GM12878 (cell line): ENCODE measurements at regions not wholly inside any gene's neighbourhood (a gene's known extent, or its start where the extent isn't known, plus 50 kb on each side); places are given as distances from the start of the nearest gene placed in this dataset.

Experiments used
- BHLHE40 ChIP-seq, 2 experiments: fragments of 450-650 bp in 1 of 2; IDR thresholded peaks; 2 replicates each; pipeline ENCODE4 v1.6.1; 2011 to 2017; ENCODE audit warnings: low read depth in 2 of 2, borderline replicate concordance in 1 of 2, improper control_type of control experiment in 1 of 2, low read length in 1 of 2, mild to moderate bottlenecking in 1 of 2
- CEBPB ChIP-seq, 2 experiments: fragments of 150-350 bp in 1 of 2; IDR thresholded peaks; 2 replicates each; pipeline ENCODE4 v1.6.1; 2012 to 2014; ENCODE audit warnings: low read depth in 2 of 2, low read length in 2 of 2, borderline replicate concordance in 1 of 2, inconsistent platforms in 1 of 2
- ESRRA ChIP-seq: IDR thresholded peaks from 2 replicates; pipeline ENCODE4 v1.6.1; 2012; ENCODE audit warnings: mild to moderate bottlenecking, low read length, improper control_type of control experiment
- ETV6 ChIP-seq, 2 experiments: fragments of 450-650 bp in 1 of 2; IDR thresholded peaks in 1 of 2; conservative IDR thresholded peaks in 1 of 2; 2 replicates each; pipeline ENCODE4 v1.6.1; 2014; ENCODE audit warnings: antibody characterized with exemption in 1 of 2, borderline replicate concordance in 1 of 2, low read depth in 1 of 2, mild to moderate bottlenecking in 1 of 2, moderate library complexity in 1 of 2
- FOXM1 ChIP-seq: IDR thresholded peaks from 2 replicates; pipeline ENCODE4 v1.6.1; 2012; ENCODE audit warnings: low read depth, mild to moderate bottlenecking, inconsistent platforms, low read length, moderate library complexity
- JUND ChIP-seq: IDR thresholded peaks from 2 replicates; pipeline ENCODE4 v1.6.1; 2012; ENCODE audit warnings: low read depth, mild to moderate bottlenecking, low read length, improper control_type of control experiment, moderate library complexity
- POLR2A ChIP-seq: IDR thresholded peaks from 2 replicates; pipeline ENCODE4 v1.6.1; 2011; ENCODE audit warnings: low read depth, mild to moderate bottlenecking, low read length
- RAD51 ChIP-seq: fragments of 450-650 bp; IDR thresholded peaks from 2 replicates; pipeline ENCODE4 v1.6.1; 2016; ENCODE audit warnings: moderate library complexity, mild to moderate bottlenecking, inconsistent platforms
- TAF1 ChIP-seq: IDR thresholded peaks from 2 replicates; pipeline ENCODE4 v1.6.1; 2011; ENCODE audit warnings: mild to moderate bottlenecking, low read depth, low read length, borderline replicate concordance
- WRNIP1 ChIP-seq: IDR thresholded peaks from 2 replicates; pipeline ENCODE4 v1.6.1; 2011; ENCODE audit warnings: low read depth, low read length, improper control_type of control experiment, borderline replicate concordance
- TF ChIP-seq, protein P1 (sequence below): IDR thresholded peaks from 2 replicates; pipeline ENCODE4 v1.6.1; 2012; ENCODE audit warnings: mild to moderate bottlenecking, low read depth, low read length
- TF ChIP-seq, protein P2 (sequence below), 3 experiments: IDR thresholded peaks in 2 of 3; conservative IDR thresholded peaks in 1 of 3; 2 replicates each; pipeline ENCODE4 v1.5.1; 2011; ENCODE audit warnings: low read depth in 3 of 3, low read length in 3 of 3, mild to moderate bottlenecking in 3 of 3, control low read depth in 2 of 3, moderate library complexity in 2 of 3, inconsistent platforms in 1 of 3, mixed read lengths in 1 of 3; ENCODE audit not compliant: control insufficient read depth in 2 of 3, insufficient read depth in 1 of 3; ENCODE audit errors: extremely low read depth in 1 of 3
- TF ChIP-seq, protein P3 (sequence below): IDR thresholded peaks from 2 replicates; pipeline ENCODE4 v1.6.1; 2012; ENCODE audit warnings: low read depth, low read length, improper control_type of control experiment
- TF ChIP-seq, protein P4 (sequence below): fragments of 450-650 bp; IDR thresholded peaks from 2 replicates; pipeline ENCODE4 v1.6.1; 2017; ENCODE audit warnings: mild to moderate bottlenecking

DNA sequence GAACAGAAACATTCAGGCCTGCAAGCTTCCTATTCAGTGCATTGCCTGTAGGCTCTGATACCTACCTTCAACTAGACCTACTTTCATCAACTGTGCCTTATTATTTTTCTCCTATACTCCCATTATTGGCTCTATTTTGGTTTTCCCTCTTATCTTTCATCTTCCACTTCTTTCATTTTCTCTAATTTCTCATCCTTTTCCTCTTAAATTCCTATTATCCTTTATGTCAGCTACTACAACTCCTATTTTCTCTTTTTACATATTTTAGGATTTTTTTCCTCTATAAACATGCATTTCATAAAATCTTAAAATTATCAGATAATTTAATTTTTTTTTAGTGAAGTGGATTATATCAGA lies 61.6 kb upstream of the PRDM8 start:
- TF ChIP-seq ETV6 (conservative IDR thresholded peaks at IDR 0.05 in 1 of 2, IDR thresholded peaks at IDR 0.05 in 1 of 2; ENCODE audit: borderline replicate concordance in 1 of 2, low read depth in 1 of 2) (no peak), TAF1 (no peak), POLR2A (no peak), CEBPB (IDR thresholded peaks at IDR 0.05; ENCODE audit: borderline replicate concordance in 1 of 2, low read depth in 2 of 2, low read length in 2 of 2) (no peak), FOXM1 (no peak), WRNIP1 (no peak), RAD51 (no peak), JUND (no peak), ESRRA (no peak), BHLHE40 (IDR thresholded peaks at IDR 0.05; ENCODE audit: borderline replicate concordance in 1 of 2, low read depth in 2 of 2, low read length in 1 of 2) (no peak)
- TF ChIP-seq, protein P1, sequence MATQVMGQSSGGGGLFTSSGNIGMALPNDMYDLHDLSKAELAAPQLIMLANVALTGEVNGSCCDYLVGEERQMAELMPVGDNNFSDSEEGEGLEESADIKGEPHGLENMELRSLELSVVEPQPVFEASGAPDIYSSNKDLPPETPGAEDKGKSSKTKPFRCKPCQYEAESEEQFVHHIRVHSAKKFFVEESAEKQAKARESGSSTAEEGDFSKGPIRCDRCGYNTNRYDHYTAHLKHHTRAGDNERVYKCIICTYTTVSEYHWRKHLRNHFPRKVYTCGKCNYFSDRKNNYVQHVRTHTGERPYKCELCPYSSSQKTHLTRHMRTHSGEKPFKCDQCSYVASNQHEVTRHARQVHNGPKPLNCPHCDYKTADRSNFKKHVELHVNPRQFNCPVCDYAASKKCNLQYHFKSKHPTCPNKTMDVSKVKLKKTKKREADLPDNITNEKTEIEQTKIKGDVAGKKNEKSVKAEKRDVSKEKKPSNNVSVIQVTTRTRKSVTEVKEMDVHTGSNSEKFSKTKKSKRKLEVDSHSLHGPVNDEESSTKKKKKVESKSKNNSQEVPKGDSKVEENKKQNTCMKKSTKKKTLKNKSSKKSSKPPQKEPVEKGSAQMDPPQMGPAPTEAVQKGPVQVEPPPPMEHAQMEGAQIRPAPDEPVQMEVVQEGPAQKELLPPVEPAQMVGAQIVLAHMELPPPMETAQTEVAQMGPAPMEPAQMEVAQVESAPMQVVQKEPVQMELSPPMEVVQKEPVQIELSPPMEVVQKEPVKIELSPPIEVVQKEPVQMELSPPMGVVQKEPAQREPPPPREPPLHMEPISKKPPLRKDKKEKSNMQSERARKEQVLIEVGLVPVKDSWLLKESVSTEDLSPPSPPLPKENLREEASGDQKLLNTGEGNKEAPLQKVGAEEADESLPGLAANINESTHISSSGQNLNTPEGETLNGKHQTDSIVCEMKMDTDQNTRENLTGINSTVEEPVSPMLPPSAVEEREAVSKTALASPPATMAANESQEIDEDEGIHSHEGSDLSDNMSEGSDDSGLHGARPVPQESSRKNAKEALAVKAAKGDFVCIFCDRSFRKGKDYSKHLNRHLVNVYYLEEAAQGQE = no peak
- TF ChIP-seq, protein P2, sequence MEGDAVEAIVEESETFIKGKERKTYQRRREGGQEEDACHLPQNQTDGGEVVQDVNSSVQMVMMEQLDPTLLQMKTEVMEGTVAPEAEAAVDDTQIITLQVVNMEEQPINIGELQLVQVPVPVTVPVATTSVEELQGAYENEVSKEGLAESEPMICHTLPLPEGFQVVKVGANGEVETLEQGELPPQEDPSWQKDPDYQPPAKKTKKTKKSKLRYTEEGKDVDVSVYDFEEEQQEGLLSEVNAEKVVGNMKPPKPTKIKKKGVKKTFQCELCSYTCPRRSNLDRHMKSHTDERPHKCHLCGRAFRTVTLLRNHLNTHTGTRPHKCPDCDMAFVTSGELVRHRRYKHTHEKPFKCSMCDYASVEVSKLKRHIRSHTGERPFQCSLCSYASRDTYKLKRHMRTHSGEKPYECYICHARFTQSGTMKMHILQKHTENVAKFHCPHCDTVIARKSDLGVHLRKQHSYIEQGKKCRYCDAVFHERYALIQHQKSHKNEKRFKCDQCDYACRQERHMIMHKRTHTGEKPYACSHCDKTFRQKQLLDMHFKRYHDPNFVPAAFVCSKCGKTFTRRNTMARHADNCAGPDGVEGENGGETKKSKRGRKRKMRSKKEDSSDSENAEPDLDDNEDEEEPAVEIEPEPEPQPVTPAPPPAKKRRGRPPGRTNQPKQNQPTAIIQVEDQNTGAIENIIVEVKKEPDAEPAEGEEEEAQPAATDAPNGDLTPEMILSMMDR (IDR thresholded peaks at IDR 0.05 in 2 of 3, conservative IDR thresholded peaks at IDR 0.05 in 1 of 3; ENCODE audit: control insufficient read depth in 2 of 3, extremely low read depth in 1 of 3, insufficient read depth in 1 of 3, low read depth in 3 of 3, low read length in 3 of 3) = no peak
- TF ChIP-seq, protein P3, sequence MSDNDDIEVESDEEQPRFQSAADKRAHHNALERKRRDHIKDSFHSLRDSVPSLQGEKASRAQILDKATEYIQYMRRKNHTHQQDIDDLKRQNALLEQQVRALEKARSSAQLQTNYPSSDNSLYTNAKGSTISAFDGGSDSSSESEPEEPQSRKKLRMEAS = no peak
- TF ChIP-seq, protein P4, sequence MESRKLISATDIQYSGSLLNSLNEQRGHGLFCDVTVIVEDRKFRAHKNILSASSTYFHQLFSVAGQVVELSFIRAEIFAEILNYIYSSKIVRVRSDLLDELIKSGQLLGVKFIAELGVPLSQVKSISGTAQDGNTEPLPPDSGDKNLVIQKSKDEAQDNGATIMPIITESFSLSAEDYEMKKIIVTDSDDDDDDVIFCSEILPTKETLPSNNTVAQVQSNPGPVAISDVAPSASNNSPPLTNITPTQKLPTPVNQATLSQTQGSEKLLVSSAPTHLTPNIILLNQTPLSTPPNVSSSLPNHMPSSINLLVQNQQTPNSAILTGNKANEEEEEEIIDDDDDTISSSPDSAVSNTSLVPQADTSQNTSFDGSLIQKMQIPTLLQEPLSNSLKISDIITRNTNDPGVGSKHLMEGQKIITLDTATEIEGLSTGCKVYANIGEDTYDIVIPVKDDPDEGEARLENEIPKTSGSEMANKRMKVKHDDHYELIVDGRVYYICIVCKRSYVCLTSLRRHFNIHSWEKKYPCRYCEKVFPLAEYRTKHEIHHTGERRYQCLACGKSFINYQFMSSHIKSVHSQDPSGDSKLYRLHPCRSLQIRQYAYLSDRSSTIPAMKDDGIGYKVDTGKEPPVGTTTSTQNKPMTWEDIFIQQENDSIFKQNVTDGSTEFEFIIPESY = no peak
